GM23338 (cell line): ENCODE measurements at regions not wholly inside any gene's neighbourhood (a gene's known extent, or its start where the extent isn't known, plus 50 kb on each side); places are given as distances from the start of the nearest gene placed in this dataset.

ENCODE experiments used
- ATAC-seq: fragments of 200-7000 bp; cut with Tn5 transposase; 3 replicates; pipeline ENCODE4 v1.9.1; 2020
- DNase-seq: peaks from one replicate; pipeline ENCODE4 v3.0.0-alpha.2; 2015; ENCODE audit warnings: low spot score
- H2AFZ ChIP-seq: fragments of 200-600 bp; sonication (generic); 2 replicates; pipeline ENCODE4 v1.8.0; 2016; ENCODE audit warnings: antibody characterized with exemption, mild to moderate bottlenecking, moderate library complexity
- H3F3A ChIP-seq: fragments of 200-600 bp; sonication (generic); replicated peaks from 2 replicates; pipeline ENCODE4 v1.8.0; 2017; ENCODE audit warnings: antibody characterized with exemption, mixed run types, low read depth
- H3K27ac ChIP-seq: fragments of 200-600 bp; sonication (generic); 2 replicates; pipeline ENCODE4 v1.6.1; 2016; ENCODE audit warnings: low read depth
- H3K27me3 ChIP-seq: fragments of 200-600 bp; sonication (generic); 2 replicates; pipeline ENCODE4 v1.8.0; 2016; ENCODE audit warnings: mild to moderate bottlenecking, mixed run types, moderate library complexity; ENCODE audit not compliant: insufficient read depth
- H3K36me3 ChIP-seq: fragments of 200-600 bp; sonication (generic); 2 replicates; pipeline ENCODE4 v1.8.0; 2016; ENCODE audit warnings: mild to moderate bottlenecking; ENCODE audit not compliant: insufficient read depth
- H3K4me1 ChIP-seq: fragments of 200-600 bp; sonication (generic); 2 replicates; pipeline ENCODE4 v1.8.0; 2016; ENCODE audit warnings: mild to moderate bottlenecking, moderate library complexity; ENCODE audit not compliant: insufficient read depth
- H3K4me2 ChIP-seq: fragments of 200-600 bp; sonication (generic); 2 replicates; pipeline ENCODE4 v1.7.1; 2017; ENCODE audit warnings: mixed run types
- H3K4me3 ChIP-seq: fragments of 200-600 bp; sonication (generic); 2 replicates; pipeline ENCODE4 v1.6.1; 2016; ENCODE audit warnings: mixed run types
- H3K79me2 ChIP-seq: fragments of 200-600 bp; sonication (generic); replicated peaks from 2 replicates; pipeline ENCODE4 v1.8.0; 2017; ENCODE audit warnings: mild to moderate bottlenecking; ENCODE audit not compliant: insufficient read depth
- H3K9me2 ChIP-seq: fragments of 200-600 bp; sonication (generic); 2 replicates; pipeline ENCODE4 v1.8.0; 2017; ENCODE audit not compliant: insufficient read depth
- H4K20me1 ChIP-seq: fragments of 200-600 bp; sonication (generic); replicated peaks from 2 replicates; pipeline ENCODE4 v1.8.0; 2017; ENCODE audit warnings: mild to moderate bottlenecking; ENCODE audit not compliant: insufficient read depth
- H3K27ac Mint-ChIP-seq: 2 replicates; pipeline ENCODE4 v1.8.0; 2020; ENCODE audit warnings: inconsistent platforms, mild to moderate bottlenecking, moderate library complexity, mixed read lengths
- H3K27me3 Mint-ChIP-seq: 3 replicates; pipeline ENCODE4 v1.8.0; 2022; ENCODE audit warnings: low read depth, mild to moderate bottlenecking, moderate library complexity, mixed read lengths, inconsistent platforms; ENCODE audit not compliant: insufficient read depth, poor library complexity
- H3K36me3 Mint-ChIP-seq: 3 replicates; pipeline ENCODE4 v1.8.0; 2021; ENCODE audit warnings: low read depth, mild to moderate bottlenecking, inconsistent platforms, moderate library complexity, mixed read lengths
- H3K4me1 Mint-ChIP-seq: 3 replicates; pipeline ENCODE4 v1.8.0; 2020; ENCODE audit warnings: mild to moderate bottlenecking, inconsistent platforms, mixed read lengths
- H3K4me3 Mint-ChIP-seq: 3 replicates; pipeline ENCODE4 v1.8.0; 2021; ENCODE audit warnings: moderate library complexity, mild to moderate bottlenecking, inconsistent platforms, mixed read lengths
- H3K9me3 Mint-ChIP-seq: 3 replicates; pipeline ENCODE4 v1.8.0; 2020; ENCODE audit warnings: moderate library complexity, mild to moderate bottlenecking, inconsistent platforms, mixed read lengths
- CREB1 ChIP-seq: fragments of 250-450 bp; sonication (Bioruptor Pico); IDR thresholded peaks from 2 replicates; pipeline ENCODE4 v1.5.0; 2020; ENCODE audit warnings: low read depth, mild to moderate bottlenecking, moderate library complexity
- CTCF ChIP-seq, 2 experiments: fragments of 200-600 bp in 1 of 2; sonication (generic) in 1 of 2; conservative IDR thresholded peaks; 2 replicates each; pipeline versions ENCODE4 v1.5.1 to v1.6.1; 2016 to 2017; ENCODE audit warnings: antibody characterized with exemption in 2 of 2, low read depth in 2 of 2, mild to moderate bottlenecking in 2 of 2, moderate library complexity in 1 of 2
- ETS1 ChIP-seq: IDR thresholded peaks from 2 replicates; pipeline ENCODE4 v1.6.1; 2016; ENCODE audit warnings: antibody characterized with exemption
- EZH2 ChIP-seq: fragments of 200-600 bp; sonication (generic); IDR thresholded peaks from one replicate; pipeline ENCODE4 v1.8.0; 2017; ENCODE audit warnings: antibody characterized with exemption, mild to moderate bottlenecking, low read depth; ENCODE audit not compliant: unreplicated experiment
- EZH2phosphoT487 ChIP-seq: fragments of 200-600 bp; sonication (generic); IDR thresholded peaks from one replicate; pipeline ENCODE4 v1.8.1; 2018; ENCODE audit warnings: antibody characterized with exemption; ENCODE audit not compliant: unreplicated experiment
- JUNB ChIP-seq: IDR thresholded peaks from one replicate; pipeline ENCODE4 v1.6.1; 2016; ENCODE audit warnings: antibody characterized with exemption; ENCODE audit not compliant: unreplicated experiment
- NANOG ChIP-seq: IDR thresholded peaks from 2 replicates; pipeline ENCODE4 v1.6.1; 2016; ENCODE audit warnings: antibody characterized with exemption, borderline replicate concordance
- POLR2AphosphoS5 ChIP-seq: IDR thresholded peaks from 2 replicates; pipeline ENCODE4 v1.6.1; 2016; ENCODE audit warnings: antibody characterized with exemption, low read depth
- REST ChIP-seq: IDR thresholded peaks from one replicate; pipeline ENCODE4 v1.6.1; 2018; ENCODE audit warnings: antibody characterized with exemption; ENCODE audit not compliant: unreplicated experiment
- STAT1 ChIP-seq: IDR thresholded peaks from one replicate; pipeline ENCODE4 v1.6.1; 2016; ENCODE audit warnings: antibody characterized with exemption; ENCODE audit not compliant: unreplicated experiment
- ZNF114 ChIP-seq: fragments of 250-450 bp; sonication (Bioruptor Pico); IDR thresholded peaks from 2 replicates; pipeline ENCODE4 v1.5.0; 2020; ENCODE audit warnings: mild to moderate bottlenecking, moderate library complexity
- ZNF331 ChIP-seq: fragments of 250-450 bp; sonication (Bioruptor Pico); IDR thresholded peaks from 2 replicates; pipeline ENCODE4 v1.5.0; 2020; ENCODE audit warnings: low read depth, mild to moderate bottlenecking, moderate library complexity
- ZNF462 ChIP-seq: fragments of 250-450 bp; sonication (Bioruptor Pico); IDR thresholded peaks from 2 replicates; pipeline ENCODE4 v1.5.0; 2020; ENCODE audit warnings: mild to moderate bottlenecking, moderate library complexity

GRCh38 chr11:37124384-37124783 is 526.3 kb upstream of the RAG2 start (continued):
- TF ChIP-seq CTCF (conservative IDR thresholded peaks at IDR 0.05; ENCODE audit: low read depth in 2 of 2): no peak

- Histone ChIP-seq H3K4me3 (no peak overlapping the region), H3K27ac (no peak overlapping the region), H3K36me3 (peaks cover 13% of the 10 kb centered on the region), H2AFZ (no peak overlapping the region), H3K4me1 (no peaks in the 10 kb centered on the region), H3F3A (no peaks in the 10 kb centered on the region), H3K4me2 (no peak overlapping the region), H3K27me3 (no peaks in the 10 kb centered on the region), H4K20me1 (no peaks in the 10 kb centered on the region), H3K79me2 (no peaks in the 10 kb centered on the region), H3K9me2 (no peaks in the 10 kb centered on the region)
- Mint-ChIP-seq H3K27me3 (no peaks in the 10 kb centered on the region), H3K4me3 (no peak overlapping the region), H3K36me3 (peaks cover 22% of the 10 kb centered on the region; the same call in 2 of the 3 replicates), H3K4me1 (no peaks in the 10 kb centered on the region), H3K9me3 (peaks cover 84% of the 10 kb centered on the region), H3K27ac (no peak overlapping the region)
- no peak for ATAC-seq
- DNase-seq: no peak
- TF ChIP-seq POLR2AphosphoS5 (no peak), REST (no peak), EZH2 (no peak), ZNF114 (CRISPR knock-in tag) (no peak), EZH2phosphoT487 (no peak), CREB1 (CRISPR knock-in tag) (no peak), ZNF462 (CRISPR knock-in tag) (no peak), STAT1 (no peak), ETS1 (no peak), ZNF331 (CRISPR knock-in tag) (no peak), NANOG (no peak), JUNB (no peak)
These were observed 517.9 kb upstream of the RAG2 start for GRCh38 chr11:37115963-37116362.
